H1 (cell line): ENCODE measurements at regions not wholly inside any gene's neighbourhood (a gene's known extent, or its start where the extent isn't known, plus 50 kb on each side); places are given as distances from the start of the nearest gene placed in this dataset.

Experiments
- CTCF ChIA-PET: fragments of 300-600 bp; sonication (Branson Sonifier 250); formaldehyde crosslinking; loops from one replicate; lab custom pipeline; 2021; ENCODE audit not compliant: partially characterized antibody; lab: Charles Lee
- POLR2A ChIA-PET: fragments of 300-600 bp; sonication (Branson Sonifier 250); formaldehyde crosslinking; loops from one replicate; lab custom pipeline; 2021; ENCODE audit warnings: inconsistent platforms; ENCODE audit not compliant: partially characterized antibody; lab: Charles Lee
- DNase-seq, 2 experiments: peaks; one replicate each; pipeline versions ENCODE4 v3.0.0 to v3.0.0-alpha.2; 2010 to 2022; ENCODE audit warnings: low spot score in 2 of 2, low read depth in 1 of 2, mixed read lengths in 1 of 2
- FAIRE-seq: peaks from 2 replicates; lab custom pipeline; 2011; peaks lifted over from hg19 to GRCh38; lab: Jason Lieb, UNC
- H2AFZ ChIP-seq: 2 replicates; pipeline ENCODE4 v1.8.1; 2012; ENCODE audit warnings: low read length, inconsistent platforms
- H2AK5ac ChIP-seq: 2 replicates; pipeline ENCODE4 v1.6.1; 2013; ENCODE audit warnings: low read depth, low read length
- H2BK120ac ChIP-seq: replicated peaks from 2 replicates; pipeline ENCODE3; 2013; ENCODE audit warnings: low read depth, low read length, inconsistent platforms
- H2BK12ac ChIP-seq: 2 replicates; pipeline ENCODE4 v1.6.1; 2013; ENCODE audit warnings: low read depth, low read length
- H2BK15ac ChIP-seq: 2 replicates; pipeline ENCODE4 v1.6.1; 2013; ENCODE audit warnings: low read length
- H2BK20ac ChIP-seq: 2 replicates; pipeline ENCODE4 v1.6.1; 2013; ENCODE audit warnings: low read length
- H2BK5ac ChIP-seq: 2 replicates; pipeline ENCODE4 v1.6.1; 2013; ENCODE audit warnings: low read depth, low read length
- H3K14ac ChIP-seq: 2 replicates; pipeline ENCODE4 v1.6.1; 2013; ENCODE audit warnings: inconsistent platforms; ENCODE audit not compliant: insufficient read length
- H3K18ac ChIP-seq: 2 replicates; pipeline ENCODE4 v1.6.1; 2013; ENCODE audit warnings: low read length; ENCODE audit errors: extremely low read depth
- H3K23ac ChIP-seq: 2 replicates; pipeline ENCODE4 v1.6.1; 2013; ENCODE audit warnings: inconsistent platforms; ENCODE audit not compliant: insufficient read length
- H3K23me2 ChIP-seq: 2 replicates; pipeline ENCODE4 v1.6.1; 2013; ENCODE audit warnings: low read depth, low read length
- H3K27ac ChIP-seq: 2 replicates; pipeline ENCODE4 v1.6.1; 2011; ENCODE audit warnings: low read depth, low read length, inconsistent platforms
- H3K27me3 ChIP-seq, 4 experiments: replicated peaks in 1 of 4; 1 replicate in 1 of 4; 2 replicates in 3 of 4; pipeline versions ENCODE4 v1.6.1 to v1.8.1; 2011 to 2013; ENCODE audit warnings: low read length in 3 of 4, mild to moderate bottlenecking in 3 of 4, inconsistent platforms in 2 of 4, mixed read lengths in 2 of 4, moderate library complexity in 1 of 4; ENCODE audit not compliant: control insufficient read depth in 3 of 4, insufficient read depth in 3 of 4; ENCODE audit errors: extremely low read depth in 1 of 4
- H3K36me3 ChIP-seq, 4 experiments: 2 replicates each; pipeline versions ENCODE4 v1.6.1 to v1.8.1; 2011 to 2013; ENCODE audit warnings: mild to moderate bottlenecking in 4 of 4, low read length in 3 of 4, moderate library complexity in 2 of 4, control low read depth in 1 of 4, inconsistent platforms in 1 of 4; ENCODE audit not compliant: insufficient read depth in 4 of 4, control insufficient read depth in 2 of 4
- H3K4ac ChIP-seq: replicated peaks from 2 replicates; pipeline ENCODE3; 2013; ENCODE audit warnings: low read length, low read depth, mixed read lengths, inconsistent platforms; ENCODE audit not compliant: insufficient read length
- H3K4me1 ChIP-seq, 4 experiments: replicated peaks in 1 of 4; 1 replicate in 1 of 4; 2 replicates in 3 of 4; pipeline versions ENCODE4 v1.6.1 to v1.8.1; 2011 to 2013; ENCODE audit warnings: low read length in 3 of 4, inconsistent platforms in 2 of 4, mixed read lengths in 1 of 4; ENCODE audit not compliant: insufficient read depth in 4 of 4, control insufficient read depth in 3 of 4
- H3K4me2 ChIP-seq, 2 experiments: 2 replicates each; pipeline versions ENCODE4 v1.6.1 to v1.8.1; 2011 to 2013; ENCODE audit warnings: low read depth in 2 of 2, low read length in 2 of 2, control low read depth in 1 of 2, inconsistent platforms in 1 of 2, mild to moderate bottlenecking in 1 of 2; ENCODE audit not compliant: insufficient read depth in 1 of 2
- H3K4me3 ChIP-seq, 4 experiments: fragments of 200-600, 300-600 bp in 1 of 4; sonication (generic), shearing (Covaris generic), sonication (Bioruptor Twin) in 1 of 4; 2 replicates each; pipeline versions ENCODE4 v1.5.1 to v1.8.1; 2011 to 2016; ENCODE audit warnings: low read length in 4 of 4, low read depth in 3 of 4, control low read depth in 2 of 4, inconsistent platforms in 2 of 4, mild to moderate bottlenecking in 2 of 4, mixed read lengths in 1 of 4, moderate library complexity in 1 of 4; ENCODE audit not compliant: insufficient read depth in 2 of 4; ENCODE audit errors: extremely low read depth in 1 of 4
- H3K56ac ChIP-seq: replicated peaks from 2 replicates; pipeline ENCODE3; 2013; ENCODE audit warnings: low read depth, mild to moderate bottlenecking, mixed read lengths, low read length, inconsistent platforms; ENCODE audit not compliant: insufficient read length
- H3K79me1 ChIP-seq: 2 replicates; pipeline ENCODE4 v1.6.1; 2013; ENCODE audit warnings: low read depth, low read length, control low read depth
- H3K79me2 ChIP-seq, 2 experiments: 2 replicates each; pipeline versions ENCODE4 v1.6.1 to v1.8.1; 2012 to 2013; ENCODE audit warnings: low read length in 2 of 2, mild to moderate bottlenecking in 2 of 2, inconsistent platforms in 1 of 2; ENCODE audit not compliant: insufficient read depth in 2 of 2, control insufficient read depth in 1 of 2
- H3K9ac ChIP-seq, 4 experiments: replicated peaks in 1 of 4; 1 replicate in 1 of 4; 2 replicates in 3 of 4; pipeline versions ENCODE4 v1.6.1 to v1.8.1; 2011 to 2013; ENCODE audit warnings: low read depth in 3 of 4, low read length in 3 of 4, control low read depth in 2 of 4, mild to moderate bottlenecking in 2 of 4, moderate library complexity in 2 of 4, inconsistent platforms in 1 of 4; ENCODE audit errors: extremely low read depth in 1 of 4
- H3K9me3 ChIP-seq, 2 experiments: 2 replicates each; pipeline versions ENCODE4 v1.6.1 to v1.8.1; 2012 to 2013; ENCODE audit warnings: mild to moderate bottlenecking in 2 of 2, moderate library complexity in 2 of 2, control low read depth in 1 of 2, inconsistent platforms in 1 of 2, low read depth in 1 of 2, low read length in 1 of 2, mixed read lengths in 1 of 2; ENCODE audit not compliant: insufficient read depth in 2 of 2
- H4K20me1 ChIP-seq, 2 experiments: replicated peaks in 1 of 2; 2 replicates each; pipeline versions ENCODE3 to v1.8.1; 2011 to 2013; ENCODE audit warnings: inconsistent platforms in 2 of 2, low read length in 2 of 2, mild to moderate bottlenecking in 1 of 2; ENCODE audit not compliant: insufficient read depth in 2 of 2, control insufficient read depth in 1 of 2
- H4K5ac ChIP-seq: 2 replicates; pipeline ENCODE4 v1.6.1; 2013; ENCODE audit warnings: low read length, low read depth, mixed read lengths, inconsistent platforms; ENCODE audit not compliant: insufficient read length
- H4K8ac ChIP-seq: 2 replicates; pipeline ENCODE4 v1.8.0; 2013; ENCODE audit warnings: mild to moderate bottlenecking, moderate library complexity, low read length, inconsistent platforms; ENCODE audit not compliant: insufficient read depth; ENCODE audit errors: extremely low read depth
- H4K91ac ChIP-seq: replicated peaks from 2 replicates; pipeline ENCODE3; 2013; ENCODE audit warnings: low read length, mixed read lengths, inconsistent platforms; ENCODE audit not compliant: insufficient read length
- ASH2L ChIP-seq: fragments of 200-600, 300-600 bp; sonication (generic); IDR thresholded peaks from one replicate; pipeline ENCODE4 v1.7.1; 2017; ENCODE audit warnings: low read length
- KDM5A ChIP-seq: fragments of 200-600 bp; IDR thresholded peaks from 2 replicates; pipeline ENCODE4 v1.7.1; 2012; ENCODE audit warnings: mild to moderate bottlenecking, low read length, inconsistent platforms, mixed read lengths
- MAFK ChIP-seq: IDR thresholded peaks from 2 replicates; pipeline ENCODE4 v1.6.1; 2012; ENCODE audit warnings: low read depth, mild to moderate bottlenecking, improper control_type of control experiment, low read length
- SUZ12 ChIP-seq: fragments of 200-600 bp; sonication (generic); IDR thresholded peaks from 2 replicates; pipeline ENCODE4 v1.6.1; 2012; ENCODE audit warnings: mild to moderate bottlenecking, inconsistent platforms, low read length, moderate library complexity, mixed read lengths
- TAF7 ChIP-seq: optimal IDR thresholded peaks from 2 replicates; pipeline ENCODE3; 2011; ENCODE audit warnings: low read depth, mild to moderate bottlenecking, inconsistent platforms, low read length, moderate library complexity, borderline replicate concordance
- TEAD4 ChIP-seq: IDR thresholded peaks from 2 replicates; pipeline ENCODE4 v1.6.1; 2012; ENCODE audit warnings: low read depth, low read length, inconsistent platforms, mixed read lengths
- WGBS, 2 experiments: shearing (Covaris generic) in 1 of 2; methylation state at CpG; one replicate each; pipeline versions ENCODE4 v1.1.6 to v1.1.7; 2013 to 2015; ENCODE audit warnings: low lambda C conversion rate in 2 of 2, mixed read lengths in 2 of 2, inconsistent platforms in 1 of 2, low coverage in 1 of 2, missing lambda C conversion rate in 1 of 2; ENCODE audit not compliant: insufficient replicate concordance in 2 of 2, insufficient coverage in 1 of 2, insufficient read length in 1 of 2; ENCODE audit errors: extremely low coverage in 1 of 2, missing lambda C conversion rate in 1 of 2; 5-methylcytosine and 5-hydroxymethylcytosine counted together

DNA sequence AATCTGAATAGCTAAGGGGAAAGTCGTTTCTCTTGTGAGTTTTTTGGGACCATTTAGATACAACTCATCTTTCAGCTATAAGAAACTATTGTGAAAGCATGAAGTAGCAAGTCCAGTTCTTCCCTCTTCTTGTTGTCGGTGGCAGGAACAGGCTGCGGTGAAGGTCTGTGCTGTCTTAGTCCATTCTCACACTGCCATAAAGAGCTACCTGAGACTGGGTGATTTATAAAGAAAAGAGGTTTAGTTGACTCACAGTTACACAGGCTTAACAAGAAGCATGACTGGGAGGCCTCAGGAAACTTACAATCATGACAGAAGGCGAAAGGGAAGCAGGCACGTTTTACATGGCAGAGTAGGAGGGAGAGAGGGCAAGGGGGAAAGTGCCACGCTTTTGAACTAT lies 261.8 kb downstream of the GATA3 start:
- Histone ChIP-seq H4K20me1 (no peaks in the 10 kb centered on the region), H2BK15ac (no peak overlapping the region), H3K4me3 (no peak overlapping the region), H3K18ac (no peak overlapping the region), H2BK20ac (no peak overlapping the region), H3K9ac (no peak overlapping the region), H3K4me1 (no peaks in the 10 kb centered on the region), H3K79me1 (no peaks in the 10 kb centered on the region), H3K9me3 (no peaks in the 10 kb centered on the region), H3K14ac (no peak overlapping the region), H4K8ac (no peak overlapping the region), H4K5ac (no peak overlapping the region), H3K4me2 (no peak overlapping the region), H3K56ac (no peak overlapping the region), H3K27ac (no peak overlapping the region), H3K79me2 (no peaks in the 10 kb centered on the region), H2BK120ac (no peak overlapping the region), H3K23ac (no peak overlapping the region), H2AK5ac (no peak overlapping the region), H2BK5ac (no peak overlapping the region), H4K91ac (no peak overlapping the region), H2AFZ (no peak overlapping the region), H2BK12ac (no peak overlapping the region), H3K23me2 (no peaks in the 10 kb centered on the region), H3K36me3 (no peaks in the 10 kb centered on the region), H3K27me3 (no peaks in the 10 kb centered on the region), H3K4ac (no peak overlapping the region)
- no peak for DNase-seq
- FAIRE-seq = no peak
- 91% methylated on average over 6 of the region's 6 CpGs; no CpG with 5 or more reads in 1 of the 2 experiments for WGBS, 2 experiments
- POLR2A ChIA-PET = no interaction called here
- CTCF ChIA-PET = no interaction called here
- TF ChIP-seq KDM5A (no peak), TEAD4 (no peak), MAFK (no peak), ASH2L (no peak), SUZ12 (no peak), TAF7 (no peak)
